HL-60 (cell line): ENCODE measurements at regions not wholly inside any gene's neighbourhood (a gene's known extent, or its start where the extent isn't known, plus 50 kb on each side); places are given as distances from the start of the nearest gene placed in this dataset.

Experiments used
- GABPA ChIP-seq: IDR thresholded peaks from 2 replicates; pipeline ENCODE4 v1.6.1; 2012; ENCODE audit warnings: low read depth
- POLR2AphosphoS5 ChIP-seq: IDR thresholded peaks from 2 replicates; pipeline ENCODE4 v1.6.1; 2012; ENCODE audit warnings: low read depth
- TF ChIP-seq, protein P1 (sequence below): IDR thresholded peaks from one replicate; pipeline ENCODE4 v1.5.1; 2011; ENCODE audit warnings: low read length, control low read depth, inconsistent platforms; ENCODE audit not compliant: insufficient read depth
- TF ChIP-seq, protein P2 (sequence below): IDR thresholded peaks from 2 replicates; pipeline ENCODE4 v1.6.1; 2012; ENCODE audit warnings: low read depth; ENCODE audit not compliant: insufficient replicate concordance

DNA sequence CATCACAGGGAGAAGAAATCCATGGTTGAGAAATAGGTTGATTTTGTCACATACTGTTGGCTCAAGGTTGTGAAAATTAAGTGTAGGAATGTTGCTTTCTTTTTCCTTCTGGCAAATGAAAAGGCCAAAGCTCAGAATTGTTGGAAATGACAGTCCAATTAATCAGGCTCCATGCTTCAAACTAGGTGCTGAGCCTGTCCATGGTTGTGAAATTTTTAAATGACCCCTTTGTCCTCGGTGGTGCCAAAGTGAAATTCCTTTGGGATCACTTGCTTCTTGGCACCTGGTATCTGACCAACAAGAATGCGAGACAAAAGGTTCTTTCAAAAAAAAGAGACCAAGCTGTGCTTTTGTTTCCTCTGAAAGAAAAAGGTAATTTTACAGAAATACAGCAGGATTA, 451.9 kb downstream of the ETS1 start:
- TF ChIP-seq, protein P1, sequence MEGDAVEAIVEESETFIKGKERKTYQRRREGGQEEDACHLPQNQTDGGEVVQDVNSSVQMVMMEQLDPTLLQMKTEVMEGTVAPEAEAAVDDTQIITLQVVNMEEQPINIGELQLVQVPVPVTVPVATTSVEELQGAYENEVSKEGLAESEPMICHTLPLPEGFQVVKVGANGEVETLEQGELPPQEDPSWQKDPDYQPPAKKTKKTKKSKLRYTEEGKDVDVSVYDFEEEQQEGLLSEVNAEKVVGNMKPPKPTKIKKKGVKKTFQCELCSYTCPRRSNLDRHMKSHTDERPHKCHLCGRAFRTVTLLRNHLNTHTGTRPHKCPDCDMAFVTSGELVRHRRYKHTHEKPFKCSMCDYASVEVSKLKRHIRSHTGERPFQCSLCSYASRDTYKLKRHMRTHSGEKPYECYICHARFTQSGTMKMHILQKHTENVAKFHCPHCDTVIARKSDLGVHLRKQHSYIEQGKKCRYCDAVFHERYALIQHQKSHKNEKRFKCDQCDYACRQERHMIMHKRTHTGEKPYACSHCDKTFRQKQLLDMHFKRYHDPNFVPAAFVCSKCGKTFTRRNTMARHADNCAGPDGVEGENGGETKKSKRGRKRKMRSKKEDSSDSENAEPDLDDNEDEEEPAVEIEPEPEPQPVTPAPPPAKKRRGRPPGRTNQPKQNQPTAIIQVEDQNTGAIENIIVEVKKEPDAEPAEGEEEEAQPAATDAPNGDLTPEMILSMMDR = no peak
- TF ChIP-seq POLR2AphosphoS5 (no peak), GABPA (no peak)
- TF ChIP-seq, protein P2, sequence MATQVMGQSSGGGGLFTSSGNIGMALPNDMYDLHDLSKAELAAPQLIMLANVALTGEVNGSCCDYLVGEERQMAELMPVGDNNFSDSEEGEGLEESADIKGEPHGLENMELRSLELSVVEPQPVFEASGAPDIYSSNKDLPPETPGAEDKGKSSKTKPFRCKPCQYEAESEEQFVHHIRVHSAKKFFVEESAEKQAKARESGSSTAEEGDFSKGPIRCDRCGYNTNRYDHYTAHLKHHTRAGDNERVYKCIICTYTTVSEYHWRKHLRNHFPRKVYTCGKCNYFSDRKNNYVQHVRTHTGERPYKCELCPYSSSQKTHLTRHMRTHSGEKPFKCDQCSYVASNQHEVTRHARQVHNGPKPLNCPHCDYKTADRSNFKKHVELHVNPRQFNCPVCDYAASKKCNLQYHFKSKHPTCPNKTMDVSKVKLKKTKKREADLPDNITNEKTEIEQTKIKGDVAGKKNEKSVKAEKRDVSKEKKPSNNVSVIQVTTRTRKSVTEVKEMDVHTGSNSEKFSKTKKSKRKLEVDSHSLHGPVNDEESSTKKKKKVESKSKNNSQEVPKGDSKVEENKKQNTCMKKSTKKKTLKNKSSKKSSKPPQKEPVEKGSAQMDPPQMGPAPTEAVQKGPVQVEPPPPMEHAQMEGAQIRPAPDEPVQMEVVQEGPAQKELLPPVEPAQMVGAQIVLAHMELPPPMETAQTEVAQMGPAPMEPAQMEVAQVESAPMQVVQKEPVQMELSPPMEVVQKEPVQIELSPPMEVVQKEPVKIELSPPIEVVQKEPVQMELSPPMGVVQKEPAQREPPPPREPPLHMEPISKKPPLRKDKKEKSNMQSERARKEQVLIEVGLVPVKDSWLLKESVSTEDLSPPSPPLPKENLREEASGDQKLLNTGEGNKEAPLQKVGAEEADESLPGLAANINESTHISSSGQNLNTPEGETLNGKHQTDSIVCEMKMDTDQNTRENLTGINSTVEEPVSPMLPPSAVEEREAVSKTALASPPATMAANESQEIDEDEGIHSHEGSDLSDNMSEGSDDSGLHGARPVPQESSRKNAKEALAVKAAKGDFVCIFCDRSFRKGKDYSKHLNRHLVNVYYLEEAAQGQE = no peak
